HEK293T (cell line): ENCODE measurements at regions not wholly inside any gene's neighbourhood (a gene's known extent, or its start where the extent isn't known, plus 50 kb on each side); places are given as distances from the start of the nearest gene placed in this dataset.

ENCODE experiments used
- FOXA1 ChIP-seq: fragments of 450-650 bp; IDR thresholded peaks from 2 replicates; pipeline ENCODE4 v1.6.1; 2016; ENCODE audit warnings: mild to moderate bottlenecking
- FOXK2 ChIP-seq: fragments of 450-650 bp; IDR thresholded peaks from 2 replicates; pipeline ENCODE4 v1.6.1; 2016; ENCODE audit warnings: mild to moderate bottlenecking
- FOXM1 ChIP-seq: fragments of 450-650 bp; IDR thresholded peaks from 2 replicates; pipeline ENCODE4 v1.6.1; 2017; ENCODE audit warnings: mild to moderate bottlenecking, borderline replicate concordance
- SP1 ChIP-seq: fragments of 450-650 bp; IDR thresholded peaks from 2 replicates; pipeline ENCODE4 v1.6.1; 2017
- SUZ12 ChIP-seq: fragments of 450-650 bp; IDR thresholded peaks from 2 replicates; pipeline ENCODE4 v1.6.1; 2016; ENCODE audit warnings: mild to moderate bottlenecking
- TARDBP ChIP-seq: fragments of 450-650 bp; IDR thresholded peaks from 2 replicates; pipeline ENCODE4 v1.6.1; 2016
- ZNF384 ChIP-seq: fragments of 450-650 bp; IDR thresholded peaks from 2 replicates; pipeline ENCODE4 v1.6.1; 2016

DNA sequence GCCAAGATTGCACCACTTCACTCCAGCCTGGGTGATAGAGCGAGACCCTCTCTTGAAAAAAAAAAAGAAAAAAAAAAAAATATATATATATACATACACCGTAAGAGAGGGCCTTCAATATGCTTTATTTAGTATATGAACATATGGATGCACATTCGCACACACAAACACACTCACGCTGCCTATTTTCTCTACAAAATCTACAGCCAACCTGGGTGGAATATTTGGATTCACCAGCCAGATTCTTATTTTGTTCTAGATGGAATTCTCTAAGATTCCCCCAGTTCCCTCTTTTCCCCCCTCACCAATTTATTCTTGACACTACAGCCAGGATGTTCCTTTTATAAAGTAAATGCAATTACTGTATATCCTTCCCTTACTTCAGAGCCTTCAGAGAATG, 131.6 kb downstream of the TM2D1 start:
- TF ChIP-seq TARDBP (no peak), SP1 (no peak), SUZ12 (no peak), ZNF384 (no peak), FOXM1 (no peak), FOXA1 (no peak), FOXK2 (no peak)
